Hepatocyte (in vitro differentiated cells): ENCODE measurements at regions not wholly inside any gene's neighbourhood (a gene's known extent, or its start where the extent isn't known, plus 50 kb on each side); places are given as distances from the start of the nearest gene placed in this dataset.

Experiments used
- EZH2 ChIP-seq: fragments of 200-600 bp; sonication (generic); IDR thresholded peaks from 2 replicates; pipeline ENCODE4 v1.6.1; 2016; ENCODE audit warnings: antibody characterized with exemption, mild to moderate bottlenecking, borderline replicate concordance
- EZH2phosphoT487 ChIP-seq: fragments of 200-600 bp; sonication (generic); IDR thresholded peaks from one replicate; pipeline ENCODE4 v1.6.1; 2018; ENCODE audit warnings: antibody characterized with exemption, mild to moderate bottlenecking, low read depth, moderate library complexity; ENCODE audit not compliant: unreplicated experiment, severe bottlenecking
- TF ChIP-seq, protein P1 (sequence below): fragments of 200-600 bp; sonication (generic); IDR thresholded peaks from 2 replicates; pipeline ENCODE4 v1.5.1; 2016; ENCODE audit warnings: antibody characterized with exemption, mild to moderate bottlenecking; ENCODE audit not compliant: poor library complexity

DNA sequence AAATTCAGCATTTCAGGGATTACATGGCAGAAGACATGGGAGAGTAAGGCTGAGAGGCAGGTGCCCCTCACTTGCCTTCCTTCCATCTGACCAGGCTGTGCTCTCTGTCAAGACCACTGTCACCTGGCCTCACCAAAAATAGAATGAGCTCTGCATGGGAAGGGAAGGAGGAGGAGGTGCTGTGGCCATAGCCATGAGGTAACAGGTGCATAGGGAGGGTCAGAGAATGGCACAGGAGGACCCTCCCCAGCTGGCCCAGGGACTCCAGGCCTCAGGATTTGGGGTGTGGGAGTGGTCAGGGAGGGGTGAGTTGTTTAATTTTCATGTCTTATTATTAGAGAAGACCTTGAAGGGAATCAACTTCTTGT is 192.3 kb downstream of the FCRL5 start:
- TF ChIP-seq, protein P1, sequence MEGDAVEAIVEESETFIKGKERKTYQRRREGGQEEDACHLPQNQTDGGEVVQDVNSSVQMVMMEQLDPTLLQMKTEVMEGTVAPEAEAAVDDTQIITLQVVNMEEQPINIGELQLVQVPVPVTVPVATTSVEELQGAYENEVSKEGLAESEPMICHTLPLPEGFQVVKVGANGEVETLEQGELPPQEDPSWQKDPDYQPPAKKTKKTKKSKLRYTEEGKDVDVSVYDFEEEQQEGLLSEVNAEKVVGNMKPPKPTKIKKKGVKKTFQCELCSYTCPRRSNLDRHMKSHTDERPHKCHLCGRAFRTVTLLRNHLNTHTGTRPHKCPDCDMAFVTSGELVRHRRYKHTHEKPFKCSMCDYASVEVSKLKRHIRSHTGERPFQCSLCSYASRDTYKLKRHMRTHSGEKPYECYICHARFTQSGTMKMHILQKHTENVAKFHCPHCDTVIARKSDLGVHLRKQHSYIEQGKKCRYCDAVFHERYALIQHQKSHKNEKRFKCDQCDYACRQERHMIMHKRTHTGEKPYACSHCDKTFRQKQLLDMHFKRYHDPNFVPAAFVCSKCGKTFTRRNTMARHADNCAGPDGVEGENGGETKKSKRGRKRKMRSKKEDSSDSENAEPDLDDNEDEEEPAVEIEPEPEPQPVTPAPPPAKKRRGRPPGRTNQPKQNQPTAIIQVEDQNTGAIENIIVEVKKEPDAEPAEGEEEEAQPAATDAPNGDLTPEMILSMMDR = no peak
- no peak for TF ChIP-seq EZH2phosphoT487
- TF ChIP-seq EZH2 = no peak
